CD4-positive, alpha-beta T cell (primary cell): ENCODE measurements at regions not wholly inside any gene's neighbourhood (a gene's known extent, or its start where the extent isn't known, plus 50 kb on each side); places are given as distances from the start of the nearest gene placed in this dataset.

Source experiments
- ATAC-seq: fragments of 200-7000 bp; cut with Tn5 transposase; one replicate; pipeline ENCODE4 v1.10.0; 2022; ENCODE audit warnings: mild to moderate bottlenecking; ENCODE audit not compliant: poor library complexity
- CTCF ChIA-PET: fragments of 350-600 bp; sonication (Branson Sonifier 250); formaldehyde crosslinking; loops from one replicate; lab custom pipeline; 2021; ENCODE audit warnings: antibody characterized with exemption, inconsistent platforms; lab: Charles Lee
- POLR2A ChIA-PET: fragments of 350-600 bp; sonication (Branson Sonifier 250); formaldehyde crosslinking; loops from one replicate; lab custom pipeline; 2021; ENCODE audit warnings: antibody characterized with exemption, inconsistent platforms; lab: Charles Lee
- DNase-seq, 14 experiments: peaks; one replicate each; pipeline ENCODE4 v3.0.0-alpha.2; 2013 to 2020; ENCODE audit warnings: mixed read lengths in 2 of 14
- H3K27ac ChIP-seq, 2 donors: one replicate each; pipeline versions ENCODE4 v1.5.1 to v1.7.0; 2013; ENCODE audit warnings: low read length in 2 of 2, low read depth in 1 of 2, mild to moderate bottlenecking in 1 of 2
- H3K27me3 ChIP-seq, 2 experiments: 1 replicate in 1 of 2; 2 replicates in 1 of 2; pipeline versions ENCODE4 v1.6.1 to v1.7.0; 2013; ENCODE audit warnings: low read length in 2 of 2, control low read depth in 1 of 2, mild to moderate bottlenecking in 1 of 2, moderate library complexity in 1 of 2; ENCODE audit not compliant: insufficient read depth in 2 of 2, control insufficient read depth in 1 of 2
- H3K36me3 ChIP-seq: one replicate; pipeline ENCODE4 v1.6.1; 2013; ENCODE audit warnings: low read length, control low read depth; ENCODE audit not compliant: insufficient read depth
- H3K4me1 ChIP-seq: one replicate; pipeline ENCODE4 v1.6.1; 2013; ENCODE audit warnings: low read length, control low read depth; ENCODE audit not compliant: insufficient read depth
- H3K4me3 ChIP-seq: one replicate; pipeline ENCODE4 v1.5.1; 2013; ENCODE audit warnings: mild to moderate bottlenecking, low read length, moderate library complexity
- H3K9me3 ChIP-seq, 2 experiments: 1 replicate in 1 of 2; 2 replicates in 1 of 2; pipeline versions ENCODE4 v1.6.1 to v1.7.0; 2013; ENCODE audit warnings: low read length in 2 of 2, mild to moderate bottlenecking in 2 of 2, control low read depth in 1 of 2, moderate library complexity in 1 of 2; ENCODE audit not compliant: control insufficient read depth in 1 of 2, insufficient read depth in 1 of 2
- H3K27ac Mint-ChIP-seq: one replicate; pipeline ENCODE4 v1.8.0; 2020; ENCODE audit warnings: mixed read lengths
- H3K27me3 Mint-ChIP-seq: one replicate; pipeline ENCODE4 v1.8.0; 2021; ENCODE audit warnings: mixed read lengths
- H3K36me3 Mint-ChIP-seq: one replicate; pipeline ENCODE4 v1.8.0; 2021; ENCODE audit warnings: low read depth, mixed read lengths
- H3K4me1 Mint-ChIP-seq: one replicate; pipeline ENCODE4 v1.8.0; 2021; ENCODE audit warnings: low read depth, mixed read lengths
- H3K4me3 Mint-ChIP-seq: one replicate; pipeline ENCODE4 v1.8.0; 2020; ENCODE audit warnings: mild to moderate bottlenecking, mixed read lengths
- H3K9me3 Mint-ChIP-seq: one replicate; pipeline ENCODE4 v1.8.0; 2020; ENCODE audit warnings: mixed read lengths
- CTCF ChIP-seq: fragments of 200-600 bp; IDR thresholded peaks from one replicate; pipeline ENCODE4 v1.8.0; 2022; ENCODE audit warnings: antibody characterized with exemption, mild to moderate bottlenecking
- intact Hi-C, 2 experiments: fragments of 100-400 bp; cut with DNase I in 1 of 2; cut with micrococcal nuclease in 1 of 2; formaldehyde crosslinking; loops; one replicate each; pipeline versions ENCODE4 v1.15.1 to v1.9.0; 2023 to 2025; cut with DNase I, micrococcal nuclease

DNA sequence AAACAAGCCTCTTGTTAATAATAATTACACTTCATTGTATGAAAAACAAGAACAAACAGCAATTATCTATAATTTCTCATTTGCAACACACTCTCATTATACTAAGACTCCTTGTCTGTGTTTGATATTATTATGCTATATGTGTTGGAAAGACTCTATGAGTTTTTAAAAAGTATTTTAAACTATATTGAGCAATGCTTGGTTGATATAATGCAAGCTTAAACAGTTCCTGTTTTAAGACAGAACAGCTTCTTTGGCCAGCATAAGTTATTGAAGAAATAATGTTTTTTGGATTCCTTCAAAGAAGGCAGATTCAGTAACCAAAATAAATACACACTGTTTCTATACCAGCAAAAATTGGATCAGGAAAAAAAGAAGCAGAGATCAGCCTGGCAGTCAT, 871.4 kb downstream of the MAT2B start:
- H3K4me3 ChIP-seq, result no peak overlapping the region
- no peak for ATAC-seq
- H3K4me1 ChIP-seq, result no peaks in the 10 kb centered on the region
- Mint-ChIP-seq H3K27me3 (no peaks in the 10 kb centered on the region), H3K9me3 (peaks cover 8% of the 10 kb centered on the region), H3K36me3 (no peaks in the 10 kb centered on the region), H3K4me1 (no peaks in the 10 kb centered on the region), H3K27ac (no peak overlapping the region), H3K4me3 (no peak overlapping the region)
- no peak overlapping the region for H3K27ac ChIP-seq
- no peak for TF ChIP-seq CTCF
- POLR2A ChIA-PET, result no interaction called here
- no peaks in the 10 kb centered on the region for H3K9me3 ChIP-seq
- no peak for DNase-seq
- CTCF ChIA-PET, result no interaction called here
- intact Hi-C loops, result no loop called here
- H3K27me3 ChIP-seq, result no peaks in the 10 kb centered on the region
- no peaks in the 10 kb centered on the region for H3K36me3 ChIP-seq

DNA sequence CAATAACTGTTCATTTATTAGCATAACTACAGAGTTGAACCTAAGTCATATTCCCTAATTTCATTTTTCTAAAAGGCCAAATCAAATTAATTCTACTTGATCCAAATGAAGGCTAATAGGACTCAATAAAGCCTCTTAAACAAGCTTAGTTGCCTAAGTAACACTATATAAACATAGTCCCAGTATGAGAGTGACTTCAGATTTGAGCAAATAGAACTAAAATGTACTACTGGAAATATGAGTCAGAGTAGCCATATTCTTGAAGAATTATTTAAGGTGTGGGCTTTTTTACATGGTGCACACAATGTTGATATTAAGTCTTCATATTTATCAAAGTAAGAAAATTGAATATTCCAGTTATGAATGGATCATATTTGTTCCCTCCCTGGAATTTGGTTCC, 872.3 kb downstream of the MAT2B start:
- Mint-ChIP-seq H3K4me1 (no peaks in the 10 kb centered on the region), H3K9me3 (peaks cover 12% of the 10 kb centered on the region)
- ATAC-seq, result no peak

GRCh38 chr5:164383662-164384061, 878.2 kb downstream of the MAT2B start:
- peaks cover 11% of the 10 kb centered on the region for H3K9me3 Mint-ChIP-seq
- no peak overlapping the region for H3K4me3 ChIP-seq
- no peaks in the 10 kb centered on the region for H3K36me3 ChIP-seq
- H3K27me3 ChIP-seq, result no peaks in the 10 kb centered on the region
- ATAC-seq (no peak), DNase-seq (no peak)
- no peak overlapping the region for H3K4me3 Mint-ChIP-seq
- H3K27ac ChIP-seq, result no peak overlapping the region
- no peaks in the 10 kb centered on the region for H3K4me1 Mint-ChIP-seq
- no peak for TF ChIP-seq CTCF
- peaks cover 0 to 5% of the 10 kb centered on the region in 2 experiments for H3K9me3 ChIP-seq
- no peaks in the 10 kb centered on the region for H3K4me1 ChIP-seq
- H3K36me3 Mint-ChIP-seq, result no peaks in the 10 kb centered on the region
- intact Hi-C loops, result no loop called here
- ChIA-PET POLR2A (no interaction called here), CTCF (no interaction called here)
- H3K27me3 Mint-ChIP-seq, result no peaks in the 10 kb centered on the region
- H3K27ac Mint-ChIP-seq, result no peak overlapping the region

More for the DNA sequence above, 872.3 kb downstream of the MAT2B start:
- no peaks in the 10 kb centered on the region for H3K36me3 Mint-ChIP-seq
- intact Hi-C loops, result no loop called here
- Histone ChIP-seq H3K4me3 (no peak overlapping the region), H3K27ac (no peak overlapping the region), H3K36me3 (no peaks in the 10 kb centered on the region), H3K27me3 (no peaks in the 10 kb centered on the region), H3K9me3 (no peaks in the 10 kb centered on the region), H3K4me1 (no peaks in the 10 kb centered on the region)
- CTCF ChIA-PET, result no interaction called here
- no peaks in the 10 kb centered on the region for H3K27me3 Mint-ChIP-seq
- no peak for TF ChIP-seq CTCF
- POLR2A ChIA-PET, result no interaction called here
- no peak overlapping the region for H3K4me3 Mint-ChIP-seq
- no peak overlapping the region for H3K27ac Mint-ChIP-seq
- DNase-seq, result no peak
